Inferior parietal cortex (tissue), 1 donor: ENCODE measurements at regions not wholly inside any gene's neighbourhood (a gene's known extent, or its start where the extent isn't known, plus 50 kb on each side); places are given as distances from the start of the nearest gene placed in this dataset.
A peak's percentile ranks its signal among the peaks of the same experiment; 100 is the strongest.
"Not testable (repeated sequence)": the region's sequence is repeated elsewhere in the genome, so short reads cannot be mapped to it uniquely, and the experiment has no call there.

ENCODE experiments used
- DNase-seq: peaks from one replicate; pipeline ENCODE4 v3.0.0-alpha.2; 2016; ENCODE audit errors: extremely low spot score

DNA sequence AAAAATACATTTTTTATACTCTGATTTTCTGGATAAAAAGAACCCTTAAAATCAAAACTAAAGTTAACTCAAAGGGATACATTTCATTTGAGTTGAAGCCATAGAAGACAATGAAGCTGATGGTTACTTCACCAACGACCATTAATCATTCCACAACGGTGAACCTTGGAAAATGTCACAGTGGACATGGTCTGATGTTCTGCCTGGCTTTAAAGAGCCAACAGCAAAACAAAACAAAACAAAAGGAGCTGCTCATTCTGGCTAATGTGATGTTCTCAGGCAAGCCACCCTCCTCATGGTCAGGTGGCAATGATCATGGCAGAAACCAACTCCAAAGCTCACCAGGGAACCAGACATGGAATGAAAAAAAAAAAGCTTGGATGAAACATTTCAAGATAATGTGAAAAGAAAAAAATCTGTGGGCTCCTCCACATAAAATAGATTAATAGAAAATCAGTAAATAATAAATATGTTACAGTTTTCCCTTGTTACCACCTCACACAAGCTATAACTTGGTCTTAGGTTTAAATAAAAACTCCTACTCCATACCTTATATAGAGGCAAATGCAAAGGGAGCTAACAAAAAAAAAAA is 90.1 kb upstream of the SERTAD2 start:
- DNase-seq: no peak

- DNase-seq: no peak
Observed at GRCh38 chr2:64745562-64745961, 91.8 kb upstream of the SERTAD2 start.

DNA sequence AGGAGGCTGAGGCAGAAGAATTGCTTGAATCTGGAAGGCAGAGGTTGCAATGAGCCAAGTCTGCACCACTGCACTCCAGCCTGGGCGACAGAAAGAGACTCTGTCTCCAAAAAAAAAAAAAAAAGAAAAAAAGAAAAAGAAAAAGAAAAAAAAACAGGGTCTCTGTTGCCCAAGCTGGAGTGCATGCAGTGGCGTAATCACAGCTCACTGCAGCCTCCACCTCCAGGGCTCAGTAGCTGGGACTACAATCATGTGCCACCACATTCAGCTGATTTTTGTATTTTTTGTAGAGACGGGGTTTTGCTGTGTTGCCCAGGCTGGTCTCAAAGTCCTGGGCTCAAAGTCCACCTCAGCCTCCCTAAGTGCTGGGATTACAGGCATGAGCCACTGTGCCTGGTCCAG is 94.0 kb upstream of the SERTAD2 start:
- not testable (repeated sequence) for DNase-seq

- no peak for DNase-seq
Observed at GRCh38 chr2:64748147-64748546, 94.4 kb upstream of the SERTAD2 start.

DNA sequence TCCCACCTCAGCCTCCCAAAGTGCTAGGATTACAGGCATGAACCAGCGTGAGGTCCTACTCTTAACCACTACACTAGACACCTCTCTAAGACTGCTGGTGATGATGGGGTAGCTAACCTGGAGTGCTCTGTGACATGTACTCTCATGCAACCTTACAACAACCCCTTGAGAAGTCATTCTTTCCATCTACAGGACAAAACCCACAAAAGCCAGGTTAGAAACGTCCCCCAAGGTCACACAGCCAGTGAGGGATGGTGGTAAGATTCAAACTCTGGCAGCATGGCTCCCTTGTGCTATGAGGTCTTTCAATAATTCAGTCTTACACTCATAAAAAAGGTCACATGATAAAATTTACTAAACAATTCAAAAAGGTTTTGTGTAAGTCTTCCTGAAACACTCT is 94.8 kb upstream of the SERTAD2 start:
- DNase-seq: no peak

GRCh38 chr2:64749446-64749845 is 95.7 kb upstream of the SERTAD2 start:
- no peak for DNase-seq

DNA sequence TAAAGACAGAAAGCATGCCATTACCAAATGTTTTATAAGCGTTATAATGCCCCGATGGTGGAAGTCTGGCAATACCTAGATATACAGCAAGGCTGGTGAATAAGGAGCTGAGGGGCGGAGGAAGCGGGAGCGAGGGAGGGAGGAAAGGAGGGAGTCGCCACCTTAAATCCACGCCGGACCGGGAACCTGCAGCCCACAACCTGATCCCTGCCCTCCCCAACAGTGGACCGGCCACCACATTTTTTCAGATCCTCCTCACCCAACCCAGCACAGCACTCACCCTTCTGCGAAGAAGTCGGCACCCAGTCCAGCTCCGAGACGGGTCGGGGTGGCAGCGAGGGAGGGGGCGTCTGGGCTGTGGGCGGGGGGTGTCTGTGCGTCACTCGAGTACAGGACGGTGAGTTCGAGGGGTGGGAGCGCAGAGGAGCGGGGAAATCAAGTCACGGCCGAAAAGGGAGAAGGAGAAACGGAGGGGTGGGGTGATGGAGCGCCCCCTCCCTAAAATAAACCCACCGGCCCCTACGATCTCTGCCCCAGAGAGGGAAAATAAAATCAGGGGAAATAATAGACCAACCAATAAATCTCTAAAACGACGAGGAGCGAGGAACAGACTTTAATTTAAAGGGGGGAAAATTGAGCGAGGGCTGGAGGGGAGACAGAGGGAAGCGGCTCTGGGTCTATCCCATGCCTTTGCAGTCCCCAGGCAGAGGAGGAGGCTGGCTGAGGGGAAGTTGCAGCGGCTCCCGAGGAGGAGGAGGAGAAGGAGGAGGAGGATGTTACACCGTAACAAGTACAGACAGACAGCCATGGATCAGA is 96.5 kb upstream of the SERTAD2 start:
- no peak for DNase-seq

GRCh38 chr2:64750817-64751285 is 97.1 kb upstream of the SERTAD2 start:
- DNase-seq: peak; percentile 97

DNA sequence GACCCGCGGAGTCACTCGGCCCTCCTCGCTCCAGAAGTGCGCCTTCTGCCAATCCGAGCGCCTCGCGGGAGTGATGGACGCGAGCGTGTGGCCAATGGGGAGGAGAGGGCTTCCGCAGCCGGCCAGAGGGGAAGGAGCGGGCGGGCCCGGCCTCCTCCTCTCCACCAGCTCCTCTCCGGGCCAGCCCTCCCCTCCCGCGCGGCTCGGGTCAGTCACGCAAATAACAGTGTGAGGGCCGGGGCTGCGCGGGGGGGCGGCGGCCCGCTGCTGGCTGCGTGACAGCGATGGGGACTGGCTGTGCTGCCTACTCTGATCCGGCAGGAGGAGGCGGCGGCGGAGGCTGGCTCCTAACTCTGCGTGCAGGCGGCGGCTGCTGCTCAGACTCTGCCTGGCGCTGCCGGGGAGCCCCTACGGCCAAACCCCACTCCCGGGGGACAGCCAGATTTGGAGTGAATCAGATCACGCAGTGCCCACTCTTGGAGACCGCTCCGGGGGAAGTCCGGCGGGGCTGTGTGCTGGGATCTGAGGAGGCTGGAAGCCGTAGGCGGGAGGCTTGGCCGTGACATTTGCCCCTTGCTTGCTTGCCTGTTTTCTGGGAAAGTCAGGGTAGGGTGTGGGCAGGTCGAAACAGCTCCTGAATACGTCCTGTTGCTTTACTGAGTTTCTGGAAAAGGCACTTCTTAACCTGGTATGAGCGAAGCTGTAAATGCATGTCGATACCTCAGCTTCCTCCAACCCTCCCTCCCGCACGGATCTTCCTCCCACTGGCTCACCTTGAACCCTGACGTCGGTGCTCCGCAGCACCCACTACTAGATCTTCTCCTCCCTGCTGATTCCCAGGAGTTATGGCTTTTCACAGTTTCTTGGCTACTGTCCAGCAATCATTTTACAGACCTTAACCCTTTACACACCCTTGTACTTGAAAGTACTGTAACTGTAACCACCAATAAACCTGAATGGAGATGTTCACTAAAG is 97.9 kb upstream of the SERTAD2 start:
- peak; percentile 98 for DNase-seq

DNA sequence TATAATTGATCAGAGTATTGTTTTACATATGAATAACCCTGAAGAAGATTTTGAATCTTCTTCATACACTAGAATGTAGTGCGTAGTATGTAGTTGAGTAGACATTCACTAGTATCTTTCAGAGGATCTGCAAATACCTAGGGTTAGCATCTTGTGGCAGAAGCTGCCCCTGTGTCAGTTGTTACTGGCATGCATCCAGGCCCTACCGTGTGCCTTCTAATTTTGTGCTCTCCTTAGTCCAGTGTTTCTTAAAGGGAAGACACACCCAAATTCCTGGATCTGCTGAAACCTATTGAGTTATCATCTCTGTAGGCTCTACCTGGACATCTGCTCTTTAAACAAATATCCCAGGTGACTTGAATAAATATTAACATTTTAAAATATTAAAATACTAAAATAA is 99.7 kb upstream of the SERTAD2 start:
- no peak for DNase-seq

GRCh38 chr2:64754570-64754969 is 100.9 kb upstream of the SERTAD2 start:
- no peak for DNase-seq

GRCh38 chr2:64757126-64757525 is 103.4 kb upstream of the SERTAD2 start:
- DNase-seq: no peak

DNA sequence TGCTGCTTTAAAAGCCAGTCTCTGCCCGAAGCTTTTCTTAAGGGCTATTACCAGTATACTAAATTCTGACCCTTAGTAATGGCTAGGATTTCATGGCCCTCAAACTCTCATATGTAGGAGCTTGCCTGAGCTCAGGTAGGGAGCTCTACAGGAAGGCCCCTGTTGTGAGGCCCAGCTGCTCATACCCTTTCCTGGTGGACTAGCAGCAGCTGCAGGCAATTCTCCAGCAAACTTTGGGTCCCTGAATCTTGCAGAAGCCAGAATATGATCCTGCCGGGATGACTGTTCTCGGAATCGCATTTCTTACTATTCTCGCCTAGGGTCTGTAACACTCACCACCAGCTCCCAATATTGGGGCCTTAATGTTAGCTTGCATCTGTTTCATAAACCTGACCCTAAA is 106.4 kb upstream of the SERTAD2 start:
- DNase-seq: no peak

GRCh38 chr2:64762301-64762997 is 108.7 kb upstream of the SERTAD2 start:
- DNase-seq: no peak

DNA sequence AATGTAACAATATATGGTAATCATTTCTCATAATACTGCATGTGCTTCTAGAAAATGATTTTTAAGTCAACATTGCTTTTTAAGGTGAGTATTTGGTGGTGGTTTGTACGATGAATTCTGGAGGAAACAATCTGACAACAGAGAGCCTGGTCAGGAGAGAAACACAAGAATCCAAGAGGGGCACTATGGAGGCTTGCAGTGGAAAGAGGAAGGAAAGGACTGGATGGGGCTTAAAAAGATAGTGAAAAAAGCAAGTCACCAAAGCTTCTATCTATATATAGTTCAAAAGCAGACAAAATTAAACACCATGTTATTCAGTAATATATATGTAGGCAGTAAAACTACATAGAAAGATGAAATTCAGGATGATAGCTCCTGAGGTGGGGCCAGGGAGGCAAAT is 109.4 kb upstream of the SERTAD2 start:
- DNase-seq: no peak

DNA sequence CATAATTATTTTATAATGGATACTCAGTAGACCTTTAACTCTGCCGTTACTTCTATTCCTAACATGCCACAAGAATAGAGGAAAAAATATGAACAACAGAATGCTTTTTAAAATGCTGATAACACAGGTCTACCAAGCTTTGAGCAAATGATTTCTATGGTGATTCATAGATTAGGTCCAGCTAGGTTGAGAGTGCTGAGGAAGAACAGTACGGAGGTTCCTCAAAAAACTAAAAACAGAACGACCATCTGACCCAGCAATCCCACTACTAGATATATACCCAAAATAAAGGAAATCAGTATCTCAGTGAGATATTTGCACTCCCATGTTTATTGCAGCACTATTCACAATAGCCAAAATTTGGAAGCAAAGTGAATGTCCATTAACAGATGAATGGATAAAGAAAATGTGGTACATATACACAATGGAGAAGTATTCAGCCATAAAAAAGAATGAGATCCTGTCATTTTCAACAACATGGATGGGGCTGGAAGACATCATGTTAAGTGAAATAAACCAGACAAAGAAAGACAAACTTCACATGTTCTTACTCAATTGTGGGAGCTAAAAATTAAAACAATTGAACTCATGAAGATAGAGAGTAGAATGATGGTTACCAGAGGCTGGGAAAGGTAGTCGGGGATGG is 111.6 kb upstream of the SERTAD2 start:
- no peak for DNase-seq

DNA sequence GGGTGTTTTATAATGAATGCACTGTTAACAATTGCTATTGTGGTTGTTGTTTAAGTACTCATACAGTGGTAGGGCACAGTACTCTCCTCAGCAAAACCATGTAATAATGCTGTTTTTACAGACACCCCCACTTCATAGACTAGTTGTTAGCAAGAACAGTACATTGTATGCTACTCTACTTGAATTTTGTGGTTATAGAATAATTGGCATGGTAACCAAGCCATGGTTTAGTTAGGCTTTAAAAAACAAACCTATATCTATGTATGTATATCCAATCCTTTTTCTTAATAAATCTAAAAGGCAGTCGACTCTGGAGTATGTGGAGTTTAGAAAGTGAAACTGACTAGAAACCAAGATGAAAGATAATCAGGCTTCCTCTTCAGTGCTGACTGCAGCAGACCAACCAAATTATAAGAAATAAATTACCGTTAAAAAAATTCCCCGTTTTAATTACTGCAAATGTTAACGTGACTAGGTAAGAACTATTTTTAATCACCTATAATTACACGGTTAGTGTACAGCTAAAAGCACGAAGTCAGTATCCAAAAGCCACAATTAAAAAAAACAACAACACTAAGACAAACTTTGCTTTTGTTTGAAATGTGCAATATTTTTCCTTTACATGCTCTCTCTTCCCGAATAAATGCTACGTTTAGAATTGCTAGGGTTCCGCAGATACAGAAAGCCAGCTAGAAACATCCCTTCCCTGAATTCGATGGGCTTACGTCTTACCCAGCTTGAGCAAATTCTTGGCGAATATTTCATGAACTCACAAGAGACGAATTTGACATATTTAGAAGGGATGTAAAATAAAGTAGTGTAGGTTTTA is 113.3 kb upstream of the SERTAD2 start:
- peak; percentile 58 for DNase-seq

GRCh38 chr2:64767670-64768468 is 114.2 kb upstream of the SERTAD2 start:
- peak; percentile 84 for DNase-seq

DNA sequence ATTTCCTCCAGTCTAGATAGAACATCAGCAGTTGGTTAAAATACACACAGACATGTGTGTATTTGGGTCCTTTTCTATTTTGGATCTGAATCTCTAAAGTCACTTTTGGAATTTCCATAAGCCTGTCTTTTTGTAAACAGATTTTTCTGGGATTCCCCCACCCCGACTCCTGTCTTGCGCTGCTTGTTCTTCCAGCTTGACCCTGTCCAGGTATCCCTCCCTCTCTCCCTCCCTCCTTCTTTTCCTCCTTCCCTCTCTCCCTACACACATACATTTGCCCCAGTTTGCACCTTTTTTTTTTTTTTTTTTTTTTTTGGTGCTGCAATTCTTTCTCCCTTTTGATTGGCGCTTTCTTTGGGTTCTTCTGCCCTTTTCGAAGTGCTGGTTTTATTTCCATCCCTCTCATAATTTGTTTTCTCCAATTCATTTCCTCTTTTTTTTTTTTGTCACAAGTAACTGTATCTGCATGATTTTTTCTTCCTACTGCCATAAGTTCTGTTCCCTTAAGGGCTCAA is 114.8 kb upstream of the SERTAD2 start:
- DNase-seq: no peak
